WERI-Rb-1 (cell line): ENCODE measurements at regions not wholly inside any gene's neighbourhood (a gene's known extent, or its start where the extent isn't known, plus 50 kb on each side); places are given as distances from the start of the nearest gene placed in this dataset.

Source experiments
- DNase-seq: peaks from one replicate; pipeline ENCODE4 v3.0.0-alpha.2; 2020
- H3K27ac ChIP-seq: fragments of 250-450 bp; sonication (Bioruptor Pico); 2 replicates; pipeline ENCODE4 v1.5.1; 2020; ENCODE audit warnings: mild to moderate bottlenecking, moderate library complexity
- H3K27me3 ChIP-seq: fragments of 250-450 bp; sonication (Bioruptor Pico); 2 replicates; pipeline ENCODE4 v1.5.1; 2021; ENCODE audit warnings: mild to moderate bottlenecking, low read depth, moderate library complexity; ENCODE audit not compliant: insufficient read depth, severe bottlenecking
- H3K36me3 ChIP-seq: fragments of 250-450 bp; sonication (Bioruptor Pico); 2 replicates; pipeline ENCODE4 v1.5.1; 2020; ENCODE audit warnings: mild to moderate bottlenecking, moderate library complexity
- H3K4me3 ChIP-seq: 2 replicates; pipeline ENCODE4 v1.5.1; 2011; ENCODE audit warnings: low read depth, mild to moderate bottlenecking, control low read depth, low read length
- H3K9me3 ChIP-seq: fragments of 250-450 bp; sonication (Bioruptor Pico); 2 replicates; pipeline ENCODE4 v1.5.1; 2021; ENCODE audit warnings: mild to moderate bottlenecking, moderate library complexity; ENCODE audit not compliant: severe bottlenecking
- CTCF ChIP-seq: IDR thresholded peaks from 2 replicates; pipeline ENCODE4 v1.5.1; 2011; ENCODE audit warnings: low read depth, mild to moderate bottlenecking, control low read depth, inconsistent platforms, low read length

DNA sequence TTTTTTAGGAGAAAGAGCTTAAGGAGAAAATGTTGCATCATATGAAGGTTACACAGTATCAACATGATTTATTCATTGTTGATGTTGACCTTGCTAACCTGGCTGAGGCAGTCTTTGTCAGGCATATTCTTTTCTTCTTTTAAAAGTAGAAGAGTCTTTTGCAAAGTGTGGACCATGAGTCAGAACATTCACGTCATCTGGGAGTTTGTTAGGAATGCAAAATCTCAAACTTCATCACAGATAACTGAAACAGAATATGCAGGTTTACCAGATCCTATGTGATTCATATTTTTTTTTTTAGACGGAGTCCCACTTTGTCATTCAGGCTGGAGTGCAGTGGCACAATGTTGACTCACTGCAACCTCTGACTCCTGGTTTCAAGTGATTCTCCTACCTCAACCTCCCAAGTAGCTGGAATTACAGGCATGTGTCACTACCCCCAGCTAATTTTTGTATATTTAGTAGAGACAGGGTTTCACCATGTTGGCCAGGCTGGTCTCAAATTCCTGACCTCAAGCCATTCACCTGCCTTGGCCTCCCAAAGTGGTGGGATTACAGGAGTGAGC lies 530.4 kb upstream of the BTBD3 start:
- Histone ChIP-seq H3K27ac (no peak overlapping the region), H3K27me3 (no peaks in the 10 kb centered on the region), H3K9me3 (no peaks in the 10 kb centered on the region), H3K36me3 (no peaks in the 10 kb centered on the region), H3K4me3 (no peak overlapping the region)
- no peak for TF ChIP-seq CTCF
- DNase-seq = no peak

GRCh38 chr20:11389186-11389585 lies 528.5 kb upstream of the BTBD3 start:
- no peak for DNase-seq
- Histone ChIP-seq H3K27ac (no peak overlapping the region), H3K27me3 (no peaks in the 10 kb centered on the region), H3K4me3 (no peak overlapping the region), H3K9me3 (no peaks in the 10 kb centered on the region), H3K36me3 (no peaks in the 10 kb centered on the region)
- no peak for TF ChIP-seq CTCF

- Histone ChIP-seq H3K27ac (no peak overlapping the region), H3K36me3 (no peaks in the 10 kb centered on the region), H3K27me3 (no peaks in the 10 kb centered on the region), H3K9me3 (no peaks in the 10 kb centered on the region), H3K4me3 (no peak overlapping the region)
- no peak for DNase-seq
- TF ChIP-seq CTCF = no peak
Measured at GRCh38 chr20:11391591-11391990, 526.1 kb upstream of the BTBD3 start.

DNA sequence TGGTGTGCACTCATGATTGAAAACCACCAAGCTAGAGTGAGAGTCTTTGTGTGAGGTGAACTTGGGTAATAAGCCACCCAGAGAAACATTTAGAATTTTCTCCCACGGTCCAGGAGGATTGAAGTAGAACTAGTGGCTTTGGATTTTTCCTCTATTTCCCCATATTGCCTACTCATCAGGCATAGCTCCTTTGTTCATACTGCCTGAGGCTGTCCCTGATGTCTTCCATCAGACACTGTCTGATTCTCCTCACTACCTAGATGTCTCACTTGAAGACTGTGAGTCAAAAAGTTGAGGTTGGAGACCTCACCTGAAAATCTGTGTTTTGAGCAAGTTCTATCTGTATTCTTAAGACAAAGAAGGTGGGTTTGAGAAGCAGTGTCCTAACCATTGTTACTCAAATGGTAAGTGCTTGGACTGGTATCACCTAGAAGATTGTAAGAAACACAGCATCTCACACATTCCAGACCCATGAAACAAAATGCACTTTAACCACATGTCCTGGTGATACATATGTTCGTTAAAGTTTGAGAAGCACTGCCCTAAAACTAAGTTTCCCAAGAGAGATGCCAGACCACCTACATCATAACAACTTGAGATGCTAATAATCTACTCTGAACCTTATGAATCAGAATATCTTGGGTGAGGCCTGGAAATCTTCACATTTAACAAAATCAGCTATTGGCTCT lies 523.4 kb upstream of the BTBD3 start:
- H3K36me3 ChIP-seq = no peaks in the 10 kb centered on the region
- no peak for DNase-seq

DNA sequence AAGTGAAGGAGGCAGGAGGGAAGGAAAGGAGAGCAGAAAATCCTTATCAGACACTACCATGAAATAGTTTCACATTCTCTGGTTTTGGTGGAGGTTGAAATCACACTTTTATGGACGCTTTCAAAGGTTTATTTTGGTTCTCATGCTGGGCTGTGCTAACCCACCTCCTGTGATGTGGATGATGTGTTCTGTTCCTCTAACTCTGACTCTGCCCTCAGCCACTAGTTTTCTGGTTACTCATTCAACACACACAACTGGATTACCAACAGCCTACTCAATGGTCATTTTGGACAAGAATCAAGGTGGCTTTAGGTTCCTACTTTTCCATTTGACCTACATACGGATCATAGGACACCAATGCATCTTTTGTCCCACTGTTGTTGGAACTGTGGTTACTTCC lies 522.1 kb upstream of the BTBD3 start:
- Histone ChIP-seq H3K4me3 (no peak overlapping the region), H3K36me3 (no peaks in the 10 kb centered on the region), H3K27me3 (no peaks in the 10 kb centered on the region), H3K27ac (no peak overlapping the region), H3K9me3 (no peaks in the 10 kb centered on the region)
- DNase-seq = no peak
- TF ChIP-seq CTCF = no peak

More for the DNA sequence above, 523.4 kb upstream of the BTBD3 start:
- H3K27me3 ChIP-seq = no peaks in the 10 kb centered on the region
- no peak for TF ChIP-seq CTCF
- H3K9me3 ChIP-seq = no peaks in the 10 kb centered on the region
- H3K4me3 ChIP-seq = no peak overlapping the region
- H3K27ac ChIP-seq = no peak overlapping the region

DNA sequence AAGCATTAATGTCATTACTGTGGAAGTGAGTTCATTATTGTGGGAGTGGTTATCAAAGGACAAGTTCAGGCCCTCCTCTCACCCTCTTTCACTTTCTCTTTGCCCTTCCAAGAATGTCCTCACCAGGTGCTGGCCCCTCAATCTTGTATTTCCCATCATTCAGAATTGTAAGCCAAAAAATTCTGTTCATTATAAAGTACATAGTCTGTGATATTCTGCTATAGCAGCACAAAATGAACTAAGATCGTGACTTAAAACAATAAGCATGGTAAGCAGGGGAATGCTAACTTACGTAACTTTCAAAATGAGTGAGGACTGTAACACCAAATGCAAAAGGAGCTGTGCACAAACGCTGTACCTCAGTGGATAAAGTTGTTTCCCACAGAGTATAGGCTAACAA lies 515.7 kb upstream of the BTBD3 start:
- H3K27ac ChIP-seq = no peak overlapping the region
- H3K27me3 ChIP-seq = no peaks in the 10 kb centered on the region
- TF ChIP-seq CTCF = no peak
- no peak for DNase-seq
- H3K9me3 ChIP-seq = no peaks in the 10 kb centered on the region
- H3K36me3 ChIP-seq = no peaks in the 10 kb centered on the region
- H3K4me3 ChIP-seq = no peak overlapping the region
